A673 (cell line): ENCODE measurements at regions not wholly inside any gene's neighbourhood (a gene's known extent, or its start where the extent isn't known, plus 50 kb on each side); places are given as distances from the start of the nearest gene placed in this dataset.

Experiments used
- CTCF ChIP-seq: fragments of 300-800, 200-600 bp; sonication (generic); conservative IDR thresholded peaks from 2 replicates; pipeline ENCODE4 v1.5.1; 2017; ENCODE audit warnings: low read depth, mild to moderate bottlenecking, antibody characterized with exemption, low read length, moderate library complexity, mixed read lengths
- EZH2 ChIP-seq: fragments of 200-600 bp; sonication (generic); IDR thresholded peaks from 2 replicates; pipeline ENCODE4 v1.6.1; 2017; ENCODE audit warnings: borderline replicate concordance, low read depth, mild to moderate bottlenecking, mixed read lengths, antibody characterized with exemption, low read length; ENCODE audit not compliant: poor library complexity, severe bottlenecking

- TF ChIP-seq CTCF (no peak), EZH2 (no peak)
These were observed 86.5 kb upstream of the B3GAT1 start for GRCh38 chr11:134498326-134499139.
